ENCODE measurements at regions not wholly inside any gene's neighbourhood (a gene's known extent, or its start where the extent isn't known, plus 50 kb on each side); places are given as distances from the start of the nearest gene placed in this dataset.

- TF ChIP-seq EZH2 (IDR thresholded peaks at IDR 0.05; ENCODE audit: borderline replicate concordance, low read depth, low read length, poor library complexity, severe bottlenecking), result no peak
- no peak for TF ChIP-seq CTCF (conservative IDR thresholded peaks at IDR 0.05; ENCODE audit: low read depth, low read length)
- H3K36me3 ChIP-seq (ENCODE audit: insufficient read depth, low read length, poor library complexity, severe bottlenecking), result no peaks in the 10 kb centered on the region
- H3K4me1 ChIP-seq (ENCODE audit: insufficient read depth, low read length, poor library complexity, severe bottlenecking), result no peaks in the 10 kb centered on the region
- no peak overlapping the region for H3K27ac ChIP-seq (ENCODE audit: low read depth, low read length, poor library complexity, severe bottlenecking)
- DNase-seq (ENCODE audit: low spot score), result no peak
- ChIA-PET CTCF (no interaction called here), POLR2A (ENCODE audit: low non-redundant PET) (no interaction called here)
- H3K4me3 ChIP-seq (ENCODE audit: low read depth, low read length, poor library complexity, severe bottlenecking), result no peak overlapping the region
- H3K27me3 ChIP-seq (replicated peaks; ENCODE audit: insufficient read depth, low read depth, low read length, poor library complexity), result no peaks in the 10 kb centered on the region
- H3K9me3 ChIP-seq (ENCODE audit: low read depth, low read length, poor library complexity, severe bottlenecking), result no peaks in the 10 kb centered on the region
- BruUV-seq (replicated peaks), result no TSS peak
- intact Hi-C loops (cut with micrococcal nuclease; ENCODE audit: unreplicated experiment), result no loop called here
These were observed 56.7 kb upstream of the GLI2 start for GRCh38 chr2:120678926-120679325.

- no peaks in the 10 kb centered on the region for H3K27me3 ChIP-seq (replicated peaks; ENCODE audit: insufficient read depth, low read depth, low read length, poor library complexity)
- no peak for DNase-seq (ENCODE audit: low spot score)
- H3K4me1 ChIP-seq (ENCODE audit: insufficient read depth, low read length, poor library complexity, severe bottlenecking), result no peaks in the 10 kb centered on the region
- H3K36me3 ChIP-seq (ENCODE audit: insufficient read depth, low read length, poor library complexity, severe bottlenecking), result no peaks in the 10 kb centered on the region
- H3K4me3 ChIP-seq (ENCODE audit: low read depth, low read length, poor library complexity, severe bottlenecking), result no peak overlapping the region
- H3K9me3 ChIP-seq (ENCODE audit: low read depth, low read length, poor library complexity, severe bottlenecking), result no peaks in the 10 kb centered on the region
- intact Hi-C loops (cut with micrococcal nuclease; ENCODE audit: unreplicated experiment), result no loop called here
- no peak for TF ChIP-seq EZH2 (IDR thresholded peaks at IDR 0.05; ENCODE audit: borderline replicate concordance, low read depth, low read length, poor library complexity, severe bottlenecking)
- TF ChIP-seq CTCF (conservative IDR thresholded peaks at IDR 0.05; ENCODE audit: low read depth, low read length), result no peak
- H3K27ac ChIP-seq (ENCODE audit: low read depth, low read length, poor library complexity, severe bottlenecking), result no peak overlapping the region
- POLR2A ChIA-PET (ENCODE audit: low non-redundant PET), result no interaction called here
- CTCF ChIA-PET, result interaction anchor here (0.5 kb wide), 1 partner anchor 530 kb away, joined by 4 read pairs; no protein-coding TSS in a partner anchor
- no TSS peak for BruUV-seq (replicated peaks)
These were observed 56.1 kb upstream of the GLI2 start for GRCh38 chr2:120679526-120679925.

GRCh38 chr2:120680136-120680761 is 55.4 kb upstream of the GLI2 start:
- Histone ChIP-seq H3K27ac (ENCODE audit: low read depth, low read length, poor library complexity, severe bottlenecking) (no peak overlapping the region), H3K9me3 (ENCODE audit: low read depth, low read length, poor library complexity, severe bottlenecking) (no peaks in the 10 kb centered on the region), H3K27me3 (replicated peaks; ENCODE audit: insufficient read depth, low read depth, low read length, poor library complexity) (no peaks in the 10 kb centered on the region), H3K36me3 (ENCODE audit: insufficient read depth, low read length, poor library complexity, severe bottlenecking) (no peaks in the 10 kb centered on the region), H3K4me3 (ENCODE audit: low read depth, low read length, poor library complexity, severe bottlenecking) (no peak overlapping the region), H3K4me1 (ENCODE audit: insufficient read depth, low read length, poor library complexity, severe bottlenecking) (no peaks in the 10 kb centered on the region)
- no TSS peak for BruUV-seq (replicated peaks)
- peak; percentile 74 for TF ChIP-seq CTCF (conservative IDR thresholded peaks at IDR 0.05; ENCODE audit: low read depth, low read length)
- no peak for TF ChIP-seq EZH2 (IDR thresholded peaks at IDR 0.05; ENCODE audit: borderline replicate concordance, low read depth, low read length, poor library complexity, severe bottlenecking)
- peak; percentile 88 for DNase-seq (ENCODE audit: low spot score)
- ChIA-PET POLR2A (ENCODE audit: low non-redundant PET) (no interaction called here), CTCF (interaction anchor here (0.5 to 1.0 kb wide), 6 partner anchors 166 to 898 kb away, joined by 3 to 17 read pairs (median 4); no protein-coding TSS in a partner anchor)
- intact Hi-C loops (cut with micrococcal nuclease; ENCODE audit: unreplicated experiment), result loop anchor here (2.0 to 10.0 kb wide), 2 partner anchors 337 to 1035 kb away; no protein-coding TSS in a partner anchor
